Upper lobe of left lung (tissue), 4 donors: ENCODE measurements at regions not wholly inside any gene's neighbourhood (a gene's known extent, or its start where the extent isn't known, plus 50 kb on each side); places are given as distances from the start of the nearest gene placed in this dataset.

Experiments
- CTCF ChIP-seq, 6 experiments: fragments of 450-650 bp in 4 of 6; fragments of 200-600 bp in 2 of 6; sonication (generic) in 2 of 6; IDR thresholded peaks; one replicate each; pipeline ENCODE4 v1.5.1; 2016 to 2019; ENCODE audit warnings: antibody characterized with exemption in 6 of 6
- EP300 ChIP-seq, 4 donors: sonication (generic); formaldehyde crosslinking; IDR thresholded peaks; one replicate each; pipeline ENCODE4 v1.5.1; 2017; ENCODE audit warnings: antibody characterized with exemption in 4 of 4, control low read depth in 2 of 4
- POLR2A ChIP-seq, 4 donors: fragments of 450-650 bp; IDR thresholded peaks; one replicate each; pipeline ENCODE4 v1.5.1; 2016 to 2017; ENCODE audit warnings: antibody characterized with exemption in 4 of 4, mild to moderate bottlenecking in 2 of 4
- POLR2AphosphoS5 ChIP-seq, 2 donors: sonication (generic); formaldehyde crosslinking; IDR thresholded peaks; one replicate each; pipeline ENCODE4 v1.5.1; 2017; ENCODE audit warnings: antibody characterized with exemption in 2 of 2

GRCh38 chr16:85278839-85279238 is 166.6 kb upstream of the CIBAR2 start:
- TF ChIP-seq CTCF (IDR thresholded peaks at IDR 0.05) (no peak), POLR2AphosphoS5 (IDR thresholded peaks at IDR 0.05) (no peak), POLR2A (IDR thresholded peaks at IDR 0.05) (no peak), EP300 (IDR thresholded peaks at IDR 0.05) (no peak)
